Retinal pigment epithelial cell (primary cell): ENCODE measurements at regions not wholly inside any gene's neighbourhood (a gene's known extent, or its start where the extent isn't known, plus 50 kb on each side); places are given as distances from the start of the nearest gene placed in this dataset.
"Not testable (repeated sequence)": the region's sequence is repeated elsewhere in the genome, so short reads cannot be mapped to it uniquely, and the experiment has no call there.

Source experiments
- DNase-seq: peaks from one replicate; pipeline ENCODE4 v3.0.0-alpha.2; 2010; ENCODE audit warnings: low read depth
- H3K4me3 ChIP-seq: 2 replicates; pipeline ENCODE4 v1.5.1; 2011; ENCODE audit warnings: mild to moderate bottlenecking, low read length, control low read depth, moderate library complexity
- TF ChIP-seq, protein P1 (sequence below): conservative IDR thresholded peaks from 2 replicates; pipeline ENCODE4 v1.5.1; 2011; ENCODE audit warnings: low read depth, low read length, control low read depth, inconsistent platforms

DNA sequence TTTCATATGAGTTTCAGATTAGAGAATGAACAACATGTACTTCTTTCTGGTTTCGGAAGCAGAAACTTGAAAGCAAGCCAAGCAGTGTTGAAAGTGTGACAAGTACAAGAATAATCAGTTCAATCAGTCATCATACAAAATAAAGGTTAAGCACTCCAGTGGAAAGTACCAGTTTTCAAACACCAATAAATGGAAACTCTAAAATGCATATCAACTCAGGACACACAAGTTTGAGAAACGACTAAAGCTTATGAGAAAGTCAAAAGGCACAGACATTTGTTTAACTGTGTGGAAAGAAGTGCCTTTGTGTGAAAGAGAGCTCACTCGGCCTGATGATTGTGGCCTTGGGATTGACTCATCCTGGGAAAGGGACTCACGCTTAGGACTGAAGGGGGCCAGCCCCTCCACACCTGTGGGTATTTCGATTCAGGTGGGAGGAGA, 60.6 kb upstream of the AKR1C1 start:
- no peak overlapping the region for H3K4me3 ChIP-seq
- DNase-seq: peak; percentile 16
- TF ChIP-seq, protein P1, sequence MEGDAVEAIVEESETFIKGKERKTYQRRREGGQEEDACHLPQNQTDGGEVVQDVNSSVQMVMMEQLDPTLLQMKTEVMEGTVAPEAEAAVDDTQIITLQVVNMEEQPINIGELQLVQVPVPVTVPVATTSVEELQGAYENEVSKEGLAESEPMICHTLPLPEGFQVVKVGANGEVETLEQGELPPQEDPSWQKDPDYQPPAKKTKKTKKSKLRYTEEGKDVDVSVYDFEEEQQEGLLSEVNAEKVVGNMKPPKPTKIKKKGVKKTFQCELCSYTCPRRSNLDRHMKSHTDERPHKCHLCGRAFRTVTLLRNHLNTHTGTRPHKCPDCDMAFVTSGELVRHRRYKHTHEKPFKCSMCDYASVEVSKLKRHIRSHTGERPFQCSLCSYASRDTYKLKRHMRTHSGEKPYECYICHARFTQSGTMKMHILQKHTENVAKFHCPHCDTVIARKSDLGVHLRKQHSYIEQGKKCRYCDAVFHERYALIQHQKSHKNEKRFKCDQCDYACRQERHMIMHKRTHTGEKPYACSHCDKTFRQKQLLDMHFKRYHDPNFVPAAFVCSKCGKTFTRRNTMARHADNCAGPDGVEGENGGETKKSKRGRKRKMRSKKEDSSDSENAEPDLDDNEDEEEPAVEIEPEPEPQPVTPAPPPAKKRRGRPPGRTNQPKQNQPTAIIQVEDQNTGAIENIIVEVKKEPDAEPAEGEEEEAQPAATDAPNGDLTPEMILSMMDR: no peak

DNA sequence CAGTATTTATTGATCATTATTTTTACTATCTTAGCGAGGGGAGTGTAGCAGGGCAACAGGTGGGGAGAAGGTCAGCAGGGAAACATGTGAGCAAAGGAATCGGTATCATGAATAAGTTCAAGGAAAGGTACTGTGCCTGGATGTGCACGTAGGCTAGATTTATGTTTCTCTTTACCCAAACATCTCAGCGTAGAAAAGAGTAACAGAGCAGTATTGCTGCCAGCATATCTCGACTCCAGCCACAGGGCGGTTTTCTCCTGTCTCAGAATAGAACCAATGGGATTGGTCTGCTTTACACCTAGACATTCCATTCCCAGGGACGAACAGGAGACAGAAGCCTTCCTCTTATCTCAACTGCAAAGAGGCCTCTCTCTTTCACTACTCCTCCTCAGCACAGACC, 60.1 kb upstream of the AKR1C1 start:
- DNase-seq, H3K4me3 ChIP-seq: not testable (repeated sequence)

DNA sequence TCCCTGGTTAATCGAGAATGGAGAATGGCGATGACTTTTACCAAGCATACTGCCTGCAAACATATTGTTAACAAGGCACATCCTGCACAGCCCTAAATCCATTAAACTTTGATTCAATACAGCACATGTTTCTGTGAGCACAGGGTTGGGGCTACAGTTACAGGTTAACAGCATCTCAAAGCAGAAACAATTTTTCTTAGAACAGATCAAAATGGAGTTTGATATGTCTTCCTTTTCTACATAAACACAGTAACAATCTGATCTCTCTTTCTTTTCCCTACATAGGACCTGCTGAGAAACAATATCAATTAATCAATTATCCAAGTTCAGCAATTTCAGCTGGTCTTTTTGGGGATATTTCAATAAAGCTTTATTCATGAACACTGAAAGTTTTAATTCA, 59.5 kb upstream of the AKR1C1 start:
- DNase-seq, H3K4me3 ChIP-seq: not testable (repeated sequence)

DNA sequence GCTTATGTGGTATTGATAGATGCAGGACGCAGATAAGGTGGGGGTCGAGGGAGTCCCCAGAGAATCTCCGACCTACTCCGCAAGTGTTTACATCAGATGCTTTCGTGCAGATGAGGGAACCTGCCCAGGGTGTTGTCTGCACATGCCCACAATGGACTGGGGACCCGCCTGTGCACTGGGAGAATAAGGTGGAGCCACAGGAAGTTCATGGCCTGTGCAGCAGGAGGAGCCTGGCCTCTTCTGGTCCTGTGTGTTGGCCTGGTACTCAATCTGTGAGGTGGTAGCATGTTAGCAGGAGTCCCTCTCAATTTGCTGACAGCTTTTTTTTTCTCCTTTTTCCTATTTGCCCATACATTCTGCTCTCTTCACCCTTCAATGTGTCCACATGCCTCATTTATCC, 54.1 kb upstream of the AKR1C1 start:
- TF ChIP-seq, protein P1: no peak
- H3K4me3 ChIP-seq: no peak overlapping the region
- no peak for DNase-seq
